Activated naive CD8-positive, alpha-beta T cell treated with anti-CD3 and anti-CD28 coated beads for 36 hours (primary cell): ENCODE measurements at regions not wholly inside any gene's neighbourhood (a gene's known extent, or its start where the extent isn't known, plus 50 kb on each side); places are given as distances from the start of the nearest gene placed in this dataset.
"Not testable (repeated sequence)": the region's sequence is repeated elsewhere in the genome, so short reads cannot be mapped to it uniquely, and the experiment has no call there.

Experiments used
- DNase-seq: peaks from one replicate; pipeline ENCODE4 v3.0.0; 2021
- H3K27ac Mint-ChIP-seq: one replicate; pipeline ENCODE4 v1.8.0; 2022; ENCODE audit warnings: mild to moderate bottlenecking, moderate library complexity, mixed read lengths
- H3K27me3 Mint-ChIP-seq: one replicate; pipeline ENCODE4 v1.8.0; 2022; ENCODE audit warnings: mild to moderate bottlenecking, mixed read lengths
- H3K36me3 Mint-ChIP-seq: one replicate; pipeline ENCODE4 v1.8.0; 2021; ENCODE audit warnings: mild to moderate bottlenecking, mixed read lengths
- H3K4me1 Mint-ChIP-seq: one replicate; pipeline ENCODE4 v1.8.0; 2021; ENCODE audit warnings: mixed read lengths
- H3K4me3 Mint-ChIP-seq: one replicate; pipeline ENCODE4 v1.8.0; 2022; ENCODE audit warnings: mild to moderate bottlenecking, moderate library complexity, mixed read lengths
- H3K9me3 Mint-ChIP-seq: one replicate; pipeline ENCODE4 v1.8.0; 2022; ENCODE audit warnings: mixed read lengths

- H3K27ac Mint-ChIP-seq = no peak overlapping the region
- peaks cover 8% of the 10 kb centered on the region for H3K27me3 Mint-ChIP-seq
- peak overlapping the region; percentile 80 for H3K4me3 Mint-ChIP-seq
- DNase-seq = no peak
- peaks cover 25% of the 10 kb centered on the region for H3K4me1 Mint-ChIP-seq
- H3K36me3 Mint-ChIP-seq = no peaks in the 10 kb centered on the region
- H3K9me3 Mint-ChIP-seq = no peaks in the 10 kb centered on the region
These were observed 106.9 kb downstream of the ZNF281 start for GRCh38 chr1:200302921-200303290.

- Mint-ChIP-seq H3K27ac (peak overlapping the region; percentile 43), H3K36me3 (no peaks in the 10 kb centered on the region), H3K27me3 (peaks cover 8% of the 10 kb centered on the region), H3K4me1 (peaks cover 24% of the 10 kb centered on the region), H3K4me3 (peak overlapping the region; percentile 80), H3K9me3 (no peaks in the 10 kb centered on the region)
- DNase-seq = peak; percentile 70
These were observed 107.5 kb downstream of the ZNF281 start for GRCh38 chr1:200302192-200302920.

- Mint-ChIP-seq H3K4me3 (no peak overlapping the region), H3K27me3 (peaks cover 8% of the 10 kb centered on the region), H3K27ac (no peak overlapping the region), H3K36me3 (no peaks in the 10 kb centered on the region), H3K4me1 (peaks cover 16% of the 10 kb centered on the region), H3K9me3 (no peaks in the 10 kb centered on the region)
- no peak for DNase-seq
These were observed 108.7 kb downstream of the ZNF281 start for GRCh38 chr1:200301152-200301551.

- no peak overlapping the region for H3K27ac Mint-ChIP-seq
- no peaks in the 10 kb centered on the region for H3K36me3 Mint-ChIP-seq
- no peaks in the 10 kb centered on the region for H3K9me3 Mint-ChIP-seq
- DNase-seq = no peak
- peaks cover 8% of the 10 kb centered on the region for H3K27me3 Mint-ChIP-seq
- no peak overlapping the region for H3K4me3 Mint-ChIP-seq
- H3K4me1 Mint-ChIP-seq = peaks cover 9% of the 10 kb centered on the region
These were observed 110.3 kb downstream of the ZNF281 start for GRCh38 chr1:200299571-200299970.

- Mint-ChIP-seq H3K4me1 (peaks cover 8% of the 10 kb centered on the region), H3K27ac (no peak overlapping the region), H3K9me3 (no peaks in the 10 kb centered on the region), H3K27me3 (peaks cover 8% of the 10 kb centered on the region), H3K4me3 (no peak overlapping the region), H3K36me3 (no peaks in the 10 kb centered on the region)
- no peak for DNase-seq
These were observed 111.6 kb downstream of the ZNF281 start for GRCh38 chr1:200298242-200298641.

GRCh38 chr1:200296091-200296661 is 113.7 kb downstream of the ZNF281 start:
- H3K27me3 Mint-ChIP-seq = peaks cover 8% of the 10 kb centered on the region
- no peaks in the 10 kb centered on the region for H3K9me3 Mint-ChIP-seq
- H3K27ac Mint-ChIP-seq = no peak overlapping the region
- no peaks in the 10 kb centered on the region for H3K4me1 Mint-ChIP-seq
- no peak for DNase-seq
- no peak overlapping the region for H3K4me3 Mint-ChIP-seq
- no peaks in the 10 kb centered on the region for H3K36me3 Mint-ChIP-seq

- DNase-seq = no peak
- H3K4me3 Mint-ChIP-seq = no peak overlapping the region
- no peaks in the 10 kb centered on the region for H3K4me1 Mint-ChIP-seq
- no peaks in the 10 kb centered on the region for H3K27me3 Mint-ChIP-seq
- no peaks in the 10 kb centered on the region for H3K36me3 Mint-ChIP-seq
- H3K9me3 Mint-ChIP-seq = no peaks in the 10 kb centered on the region
- H3K27ac Mint-ChIP-seq = no peak overlapping the region
These were observed 115.6 kb downstream of the ZNF281 start for GRCh38 chr1:200294241-200294640.

- Mint-ChIP-seq H3K4me1 (no peaks in the 10 kb centered on the region), H3K36me3 (no peaks in the 10 kb centered on the region), H3K4me3 (no peak overlapping the region), H3K9me3 (no peaks in the 10 kb centered on the region), H3K27me3 (no peaks in the 10 kb centered on the region), H3K27ac (no peak overlapping the region)
- DNase-seq = no peak
These were observed 117.1 kb downstream of the ZNF281 start for GRCh38 chr1:200292699-200293098.

- H3K9me3 Mint-ChIP-seq = no peaks in the 10 kb centered on the region
- no peaks in the 10 kb centered on the region for H3K4me1 Mint-ChIP-seq
- no peak for DNase-seq
- H3K36me3 Mint-ChIP-seq = no peaks in the 10 kb centered on the region
- H3K27ac Mint-ChIP-seq = no peak overlapping the region
- no peaks in the 10 kb centered on the region for H3K27me3 Mint-ChIP-seq
- H3K4me3 Mint-ChIP-seq = no peak overlapping the region
These were observed 118.7 kb downstream of the ZNF281 start for GRCh38 chr1:200291106-200291505.

GRCh38 chr1:200290010-200290685 is 119.7 kb downstream of the ZNF281 start:
- no peak for DNase-seq

GRCh38 chr1:200288226-200288625 is 121.6 kb downstream of the ZNF281 start:
- no peak overlapping the region for H3K4me3 Mint-ChIP-seq
- DNase-seq = no peak
- no peak overlapping the region for H3K27ac Mint-ChIP-seq
- no peaks in the 10 kb centered on the region for H3K27me3 Mint-ChIP-seq
- H3K4me1 Mint-ChIP-seq = no peaks in the 10 kb centered on the region
- no peaks in the 10 kb centered on the region for H3K36me3 Mint-ChIP-seq
- no peaks in the 10 kb centered on the region for H3K9me3 Mint-ChIP-seq

More at GRCh38 chr1:200290010-200290685, 119.7 kb downstream of the ZNF281 start:
- no peaks in the 10 kb centered on the region for H3K9me3 Mint-ChIP-seq
- no peaks in the 10 kb centered on the region for H3K27me3 Mint-ChIP-seq
- H3K27ac Mint-ChIP-seq = no peak overlapping the region
- H3K4me1 Mint-ChIP-seq = no peaks in the 10 kb centered on the region
- no peak overlapping the region for H3K4me3 Mint-ChIP-seq
- no peaks in the 10 kb centered on the region for H3K36me3 Mint-ChIP-seq

- not testable (repeated sequence) for DNase-seq, H3K27me3 Mint-ChIP-seq, H3K27ac Mint-ChIP-seq, H3K4me1 Mint-ChIP-seq, H3K9me3 Mint-ChIP-seq, H3K36me3 Mint-ChIP-seq, H3K4me3 Mint-ChIP-seq
These were observed 125.6 kb downstream of the ZNF281 start for GRCh38 chr1:200284236-200284635.

- no peak for DNase-seq
- Mint-ChIP-seq H3K4me3 (no peak overlapping the region), H3K36me3 (no peaks in the 10 kb centered on the region), H3K27ac (no peak overlapping the region), H3K9me3 (no peaks in the 10 kb centered on the region), H3K4me1 (no peaks in the 10 kb centered on the region), H3K27me3 (no peaks in the 10 kb centered on the region)
These were observed 127.2 kb downstream of the ZNF281 start for GRCh38 chr1:200282497-200283122.

GRCh38 chr1:200281201-200281835 is 128.5 kb downstream of the ZNF281 start:
- Mint-ChIP-seq H3K4me3 (no peak overlapping the region), H3K4me1 (no peaks in the 10 kb centered on the region), H3K27me3 (no peaks in the 10 kb centered on the region), H3K36me3 (no peaks in the 10 kb centered on the region), H3K9me3 (no peaks in the 10 kb centered on the region), H3K27ac (no peak overlapping the region)
- DNase-seq = no peak

GRCh38 chr1:200279810-200280411 is 129.9 kb downstream of the ZNF281 start:
- Mint-ChIP-seq H3K4me1 (no peaks in the 10 kb centered on the region), H3K27me3 (no peaks in the 10 kb centered on the region), H3K36me3 (no peaks in the 10 kb centered on the region), H3K9me3 (no peaks in the 10 kb centered on the region), H3K4me3 (no peak overlapping the region), H3K27ac (no peak overlapping the region)
- DNase-seq = no peak
